HL-60 (cell line): ENCODE measurements at regions not wholly inside any gene's neighbourhood (a gene's known extent, or its start where the extent isn't known, plus 50 kb on each side); places are given as distances from the start of the nearest gene placed in this dataset.

Experiments
- DNase-seq, 2 experiments: peaks; one replicate each; pipeline ENCODE4 v3.0.0-alpha.2; 2010 to 2020; ENCODE audit warnings: low read depth in 1 of 2, low spot score in 1 of 2
- H3K27ac ChIP-seq: fragments of 250-450 bp; sonication (Bioruptor Pico); replicated peaks from 2 replicates; pipeline ENCODE4 v1.5.1; 2020; ENCODE audit warnings: mild to moderate bottlenecking, moderate library complexity
- H3K27me3 ChIP-seq: fragments of 250-450 bp; sonication (Bioruptor Pico); 2 replicates; pipeline ENCODE4 v1.5.1; 2021; ENCODE audit warnings: mild to moderate bottlenecking, moderate library complexity; ENCODE audit not compliant: insufficient read depth, poor library complexity, severe bottlenecking
- H3K4me3 ChIP-seq: replicated peaks from 2 replicates; pipeline ENCODE4 v1.5.1; 2011; ENCODE audit warnings: mild to moderate bottlenecking, control low read depth, low read length; ENCODE audit not compliant: insufficient read depth
- CTCF ChIP-seq: IDR thresholded peaks from one replicate; pipeline ENCODE4 v1.5.1; 2011; ENCODE audit warnings: low read length, control low read depth, inconsistent platforms; ENCODE audit not compliant: insufficient read depth
- GABPA ChIP-seq: IDR thresholded peaks from 2 replicates; pipeline ENCODE4 v1.6.1; 2012; ENCODE audit warnings: low read depth
- POLR2AphosphoS5 ChIP-seq: IDR thresholded peaks from 2 replicates; pipeline ENCODE4 v1.6.1; 2012; ENCODE audit warnings: low read depth
- SPI1 ChIP-seq: IDR thresholded peaks from 2 replicates; pipeline ENCODE4 v1.6.1; 2012; ENCODE audit warnings: low read depth, mild to moderate bottlenecking, borderline replicate concordance
- TF ChIP-seq, protein P1 (sequence below): IDR thresholded peaks from 2 replicates; pipeline ENCODE4 v1.6.1; 2012; ENCODE audit warnings: low read depth; ENCODE audit not compliant: insufficient replicate concordance

- H3K27ac ChIP-seq = no peak overlapping the region
- no peak for TF ChIP-seq GABPA
- no peak for TF ChIP-seq POLR2AphosphoS5
- no peak for TF ChIP-seq CTCF
- TF ChIP-seq SPI1 = no peak
- TF ChIP-seq, protein P1, sequence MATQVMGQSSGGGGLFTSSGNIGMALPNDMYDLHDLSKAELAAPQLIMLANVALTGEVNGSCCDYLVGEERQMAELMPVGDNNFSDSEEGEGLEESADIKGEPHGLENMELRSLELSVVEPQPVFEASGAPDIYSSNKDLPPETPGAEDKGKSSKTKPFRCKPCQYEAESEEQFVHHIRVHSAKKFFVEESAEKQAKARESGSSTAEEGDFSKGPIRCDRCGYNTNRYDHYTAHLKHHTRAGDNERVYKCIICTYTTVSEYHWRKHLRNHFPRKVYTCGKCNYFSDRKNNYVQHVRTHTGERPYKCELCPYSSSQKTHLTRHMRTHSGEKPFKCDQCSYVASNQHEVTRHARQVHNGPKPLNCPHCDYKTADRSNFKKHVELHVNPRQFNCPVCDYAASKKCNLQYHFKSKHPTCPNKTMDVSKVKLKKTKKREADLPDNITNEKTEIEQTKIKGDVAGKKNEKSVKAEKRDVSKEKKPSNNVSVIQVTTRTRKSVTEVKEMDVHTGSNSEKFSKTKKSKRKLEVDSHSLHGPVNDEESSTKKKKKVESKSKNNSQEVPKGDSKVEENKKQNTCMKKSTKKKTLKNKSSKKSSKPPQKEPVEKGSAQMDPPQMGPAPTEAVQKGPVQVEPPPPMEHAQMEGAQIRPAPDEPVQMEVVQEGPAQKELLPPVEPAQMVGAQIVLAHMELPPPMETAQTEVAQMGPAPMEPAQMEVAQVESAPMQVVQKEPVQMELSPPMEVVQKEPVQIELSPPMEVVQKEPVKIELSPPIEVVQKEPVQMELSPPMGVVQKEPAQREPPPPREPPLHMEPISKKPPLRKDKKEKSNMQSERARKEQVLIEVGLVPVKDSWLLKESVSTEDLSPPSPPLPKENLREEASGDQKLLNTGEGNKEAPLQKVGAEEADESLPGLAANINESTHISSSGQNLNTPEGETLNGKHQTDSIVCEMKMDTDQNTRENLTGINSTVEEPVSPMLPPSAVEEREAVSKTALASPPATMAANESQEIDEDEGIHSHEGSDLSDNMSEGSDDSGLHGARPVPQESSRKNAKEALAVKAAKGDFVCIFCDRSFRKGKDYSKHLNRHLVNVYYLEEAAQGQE = no peak
- no peak for DNase-seq
Observed at GRCh38 chr5:2999926-3000325, 248.4 kb upstream of the IRX2 start.

GRCh38 chr5:2998106-2998505, 246.6 kb upstream of the IRX2 start:
- no peak for DNase-seq
- TF ChIP-seq SPI1 (no peak), POLR2AphosphoS5 (no peak), GABPA (no peak), CTCF (no peak)
- TF ChIP-seq, protein P1 = no peak
- Histone ChIP-seq H3K27me3 (no peaks in the 10 kb centered on the region), H3K27ac (no peak overlapping the region), H3K4me3 (no peak overlapping the region)

More at GRCh38 chr5:2999926-3000325, 248.4 kb upstream of the IRX2 start:
- Histone ChIP-seq H3K27me3 (no peaks in the 10 kb centered on the region), H3K4me3 (no peak overlapping the region)

GRCh38 chr5:2997179-2997578, 245.7 kb upstream of the IRX2 start:
- no peak for DNase-seq
- TF ChIP-seq POLR2AphosphoS5 (no peak), SPI1 (no peak), CTCF (no peak), GABPA (no peak)
- TF ChIP-seq, protein P1 = no peak

More at GRCh38 chr5:2997179-2997578, 245.7 kb upstream of the IRX2 start:
- Histone ChIP-seq H3K27me3 (no peaks in the 10 kb centered on the region), H3K4me3 (no peak overlapping the region), H3K27ac (no peak overlapping the region)
